ENCODE measurements at regions not wholly inside any gene's neighbourhood (a gene's known extent, or its start where the extent isn't known, plus 50 kb on each side); places are given as distances from the start of the nearest gene placed in this dataset.

DNA sequence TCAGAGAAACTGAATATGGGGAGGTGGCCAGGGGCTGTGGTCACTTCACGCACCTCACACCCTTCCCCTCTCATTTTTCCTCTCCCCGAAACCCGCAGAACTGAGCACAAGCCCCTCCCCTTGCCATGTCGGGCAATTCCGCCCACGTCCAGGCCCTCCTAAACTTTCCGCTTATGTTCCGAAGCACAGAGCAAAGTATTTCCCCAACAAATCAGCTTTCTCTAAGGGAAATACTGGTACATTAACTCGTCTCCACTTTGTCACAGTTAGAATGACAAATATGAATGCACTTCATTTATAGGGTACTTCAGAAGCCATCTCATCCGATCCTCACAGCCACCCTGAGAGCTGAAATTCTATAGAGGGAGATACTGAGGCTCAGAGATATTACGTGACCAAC lies 94.7 kb upstream of the TMEM45B start:
- ATAC-seq: no peak
- TF ChIP-seq ZNF70 (CRISPR knock-in tag; IDR thresholded peaks at IDR 0.05): no peak
- TF ChIP-seq TCF4 (CRISPR knock-in tag; IDR thresholded peaks at IDR 0.05; ENCODE audit: borderline replicate concordance): no peak
- TF ChIP-seq CSDC2 (CRISPR knock-in tag; IDR thresholded peaks at IDR 0.05): no peak
- TF ChIP-seq OSR1 (CRISPR knock-in tag; IDR thresholded peaks at IDR 0.05): no peak

DNA sequence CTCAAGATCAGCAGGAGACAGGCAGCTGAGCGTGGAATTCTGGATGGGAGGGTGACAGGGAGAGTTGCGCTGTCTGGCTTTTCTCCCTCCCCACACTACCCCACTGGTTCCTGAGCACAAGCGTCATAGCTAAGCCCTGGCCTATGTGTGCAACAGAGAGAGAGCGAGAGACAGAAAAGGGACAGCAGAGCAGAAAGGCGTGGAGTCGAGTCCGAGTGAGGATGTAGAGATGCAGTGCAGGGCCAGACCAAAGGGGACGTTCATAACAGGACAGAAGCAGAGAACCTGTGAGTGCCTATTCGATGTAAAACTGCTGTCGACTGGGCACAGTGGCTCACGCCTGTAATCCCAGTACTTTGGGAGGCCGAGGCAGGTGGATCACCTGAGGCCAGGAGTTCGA lies 94.0 kb upstream of the TMEM45B start:
- TF ChIP-seq, protein P1, sequence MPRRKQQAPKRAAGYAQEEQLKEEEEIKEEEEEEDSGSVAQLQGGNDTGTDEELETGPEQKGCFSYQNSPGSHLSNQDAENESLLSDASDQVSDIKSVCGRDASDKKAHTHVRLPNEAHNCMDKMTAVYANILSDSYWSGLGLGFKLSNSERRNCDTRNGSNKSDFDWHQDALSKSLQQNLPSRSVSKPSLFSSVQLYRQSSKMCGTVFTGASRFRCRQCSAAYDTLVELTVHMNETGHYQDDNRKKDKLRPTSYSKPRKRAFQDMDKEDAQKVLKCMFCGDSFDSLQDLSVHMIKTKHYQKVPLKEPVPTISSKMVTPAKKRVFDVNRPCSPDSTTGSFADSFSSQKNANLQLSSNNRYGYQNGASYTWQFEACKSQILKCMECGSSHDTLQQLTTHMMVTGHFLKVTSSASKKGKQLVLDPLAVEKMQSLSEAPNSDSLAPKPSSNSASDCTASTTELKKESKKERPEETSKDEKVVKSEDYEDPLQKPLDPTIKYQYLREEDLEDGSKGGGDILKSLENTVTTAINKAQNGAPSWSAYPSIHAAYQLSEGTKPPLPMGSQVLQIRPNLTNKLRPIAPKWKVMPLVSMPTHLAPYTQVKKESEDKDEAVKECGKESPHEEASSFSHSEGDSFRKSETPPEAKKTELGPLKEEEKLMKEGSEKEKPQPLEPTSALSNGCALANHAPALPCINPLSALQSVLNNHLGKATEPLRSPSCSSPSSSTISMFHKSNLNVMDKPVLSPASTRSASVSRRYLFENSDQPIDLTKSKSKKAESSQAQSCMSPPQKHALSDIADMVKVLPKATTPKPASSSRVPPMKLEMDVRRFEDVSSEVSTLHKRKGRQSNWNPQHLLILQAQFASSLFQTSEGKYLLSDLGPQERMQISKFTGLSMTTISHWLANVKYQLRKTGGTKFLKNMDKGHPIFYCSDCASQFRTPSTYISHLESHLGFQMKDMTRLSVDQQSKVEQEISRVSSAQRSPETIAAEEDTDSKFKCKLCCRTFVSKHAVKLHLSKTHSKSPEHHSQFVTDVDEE (CRISPR knock-in tag; IDR thresholded peaks at IDR 0.05): no peak
- TF ChIP-seq, protein P2, sequence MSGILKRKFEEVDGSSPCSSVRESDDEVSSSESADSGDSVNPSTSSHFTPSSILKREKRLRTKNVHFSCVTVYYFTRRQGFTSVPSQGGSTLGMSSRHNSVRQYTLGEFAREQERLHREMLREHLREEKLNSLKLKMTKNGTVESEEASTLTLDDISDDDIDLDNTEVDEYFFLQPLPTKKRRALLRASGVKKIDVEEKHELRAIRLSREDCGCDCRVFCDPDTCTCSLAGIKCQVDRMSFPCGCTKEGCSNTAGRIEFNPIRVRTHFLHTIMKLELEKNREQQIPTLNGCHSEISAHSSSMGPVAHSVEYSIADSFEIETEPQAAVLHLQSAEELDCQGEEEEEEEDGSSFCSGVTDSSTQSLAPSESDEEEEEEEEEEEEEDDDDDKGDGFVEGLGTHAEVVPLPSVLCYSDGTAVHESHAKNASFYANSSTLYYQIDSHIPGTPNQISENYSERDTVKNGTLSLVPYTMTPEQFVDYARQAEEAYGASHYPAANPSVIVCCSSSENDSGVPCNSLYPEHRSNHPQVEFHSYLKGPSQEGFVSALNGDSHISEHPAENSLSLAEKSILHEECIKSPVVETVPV (CRISPR knock-in tag; IDR thresholded peaks at IDR 0.05): no peak
- no peak for TF ChIP-seq ZNF70 (CRISPR knock-in tag; IDR thresholded peaks at IDR 0.05)
- no peak for TF ChIP-seq ARNTL (CRISPR knock-in tag; IDR thresholded peaks at IDR 0.05; ENCODE audit: borderline replicate concordance, low read depth)
- TF ChIP-seq BACH2 (CRISPR knock-in tag; IDR thresholded peaks at IDR 0.05; ENCODE audit: borderline replicate concordance): no peak
- no peak for TF ChIP-seq GLIS3 (CRISPR knock-in tag; IDR thresholded peaks at IDR 0.05)
- TF ChIP-seq ESRRG (CRISPR knock-in tag; IDR thresholded peaks at IDR 0.05): no peak
- ATAC-seq: no peak

DNA sequence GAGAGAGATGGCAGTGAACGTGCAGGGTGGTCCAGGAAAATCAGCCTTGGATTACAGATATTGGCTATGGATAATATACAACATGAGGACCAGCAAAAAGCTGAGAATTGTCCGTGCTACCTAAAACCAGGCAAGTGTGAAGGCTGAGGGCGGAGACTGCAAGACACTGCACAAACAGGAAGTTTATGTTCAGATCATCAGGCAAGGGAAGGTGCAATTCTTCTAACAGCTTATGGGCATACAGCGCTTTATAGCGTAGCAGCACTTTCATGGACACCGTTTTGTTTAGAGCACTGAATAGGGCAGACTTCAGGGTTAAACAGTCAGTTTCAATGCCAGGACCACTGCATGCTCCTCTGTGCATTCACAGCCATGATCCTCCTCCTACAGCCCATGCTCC lies 93.1 kb upstream of the TMEM45B start:
- ATAC-seq: no peak

More for the DNA sequence above, 93.1 kb upstream of the TMEM45B start:
- TF ChIP-seq ARNTL (CRISPR knock-in tag; IDR thresholded peaks at IDR 0.05; ENCODE audit: borderline replicate concordance, low read depth) (no peak), TCF4 (CRISPR knock-in tag; IDR thresholded peaks at IDR 0.05; ENCODE audit: borderline replicate concordance) (no peak), ZNF70 (CRISPR knock-in tag; IDR thresholded peaks at IDR 0.05) (no peak), ISL1 (CRISPR knock-in tag; IDR thresholded peaks at IDR 0.05) (no peak), ZC3H10 (CRISPR knock-in tag; IDR thresholded peaks at IDR 0.05) (no peak), OSR1 (CRISPR knock-in tag; IDR thresholded peaks at IDR 0.05) (no peak), GLIS3 (CRISPR knock-in tag; IDR thresholded peaks at IDR 0.05) (no peak), POU6F1 (CRISPR knock-in tag; IDR thresholded peaks at IDR 0.05; ENCODE audit: borderline replicate concordance, low read depth) (no peak), PPARA (CRISPR knock-in tag; IDR thresholded peaks at IDR 0.05; ENCODE audit: borderline replicate concordance) (no peak), ZFP30 (CRISPR knock-in tag; IDR thresholded peaks at IDR 0.05) (no peak), ZFP3 (CRISPR knock-in tag; IDR thresholded peaks at IDR 0.05) (no peak), ZNF8 (CRISPR knock-in tag; IDR thresholded peaks at IDR 0.05) (no peak), SNAI2 (CRISPR knock-in tag; IDR thresholded peaks at IDR 0.05) (no peak), CSDC2 (CRISPR knock-in tag; IDR thresholded peaks at IDR 0.05) (no peak), ESRRG (CRISPR knock-in tag; IDR thresholded peaks at IDR 0.05) (no peak), ZNF565 (CRISPR knock-in tag; conservative IDR thresholded peaks at IDR 0.05; ENCODE audit: low read depth) (no peak)
- TF ChIP-seq, protein P3, sequence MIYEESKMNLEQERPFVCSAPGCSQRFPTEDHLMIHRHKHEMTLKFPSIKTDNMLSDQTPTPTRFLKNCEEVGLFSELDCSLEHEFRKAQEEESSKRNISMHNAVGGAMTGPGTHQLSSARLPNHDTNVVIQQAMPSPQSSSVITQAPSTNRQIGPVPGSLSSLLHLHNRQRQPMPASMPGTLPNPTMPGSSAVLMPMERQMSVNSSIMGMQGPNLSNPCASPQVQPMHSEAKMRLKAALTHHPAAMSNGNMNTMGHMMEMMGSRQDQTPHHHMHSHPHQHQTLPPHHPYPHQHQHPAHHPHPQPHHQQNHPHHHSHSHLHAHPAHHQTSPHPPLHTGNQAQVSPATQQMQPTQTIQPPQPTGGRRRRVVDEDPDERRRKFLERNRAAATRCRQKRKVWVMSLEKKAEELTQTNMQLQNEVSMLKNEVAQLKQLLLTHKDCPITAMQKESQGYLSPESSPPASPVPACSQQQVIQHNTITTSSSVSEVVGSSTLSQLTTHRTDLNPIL (CRISPR knock-in tag; IDR thresholded peaks at IDR 0.05; ENCODE audit: low read depth): no peak
- TF ChIP-seq, protein P4, sequence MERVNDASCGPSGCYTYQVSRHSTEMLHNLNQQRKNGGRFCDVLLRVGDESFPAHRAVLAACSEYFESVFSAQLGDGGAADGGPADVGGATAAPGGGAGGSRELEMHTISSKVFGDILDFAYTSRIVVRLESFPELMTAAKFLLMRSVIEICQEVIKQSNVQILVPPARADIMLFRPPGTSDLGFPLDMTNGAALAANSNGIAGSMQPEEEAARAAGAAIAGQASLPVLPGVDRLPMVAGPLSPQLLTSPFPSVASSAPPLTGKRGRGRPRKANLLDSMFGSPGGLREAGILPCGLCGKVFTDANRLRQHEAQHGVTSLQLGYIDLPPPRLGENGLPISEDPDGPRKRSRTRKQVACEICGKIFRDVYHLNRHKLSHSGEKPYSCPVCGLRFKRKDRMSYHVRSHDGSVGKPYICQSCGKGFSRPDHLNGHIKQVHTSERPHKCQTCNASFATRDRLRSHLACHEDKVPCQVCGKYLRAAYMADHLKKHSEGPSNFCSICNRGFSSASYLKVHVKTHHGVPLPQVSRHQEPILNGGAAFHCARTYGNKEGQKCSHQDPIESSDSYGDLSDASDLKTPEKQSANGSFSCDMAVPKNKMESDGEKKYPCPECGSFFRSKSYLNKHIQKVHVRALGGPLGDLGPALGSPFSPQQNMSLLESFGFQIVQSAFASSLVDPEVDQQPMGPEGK (CRISPR knock-in tag; IDR thresholded peaks at IDR 0.05; ENCODE audit: borderline replicate concordance): no peak
- TF ChIP-seq, protein P2 (CRISPR knock-in tag; IDR thresholded peaks at IDR 0.05): no peak
